ENCODE measurements at regions not wholly inside any gene's neighbourhood (a gene's known extent, or its start where the extent isn't known, plus 50 kb on each side); places are given as distances from the start of the nearest gene placed in this dataset.

DNA sequence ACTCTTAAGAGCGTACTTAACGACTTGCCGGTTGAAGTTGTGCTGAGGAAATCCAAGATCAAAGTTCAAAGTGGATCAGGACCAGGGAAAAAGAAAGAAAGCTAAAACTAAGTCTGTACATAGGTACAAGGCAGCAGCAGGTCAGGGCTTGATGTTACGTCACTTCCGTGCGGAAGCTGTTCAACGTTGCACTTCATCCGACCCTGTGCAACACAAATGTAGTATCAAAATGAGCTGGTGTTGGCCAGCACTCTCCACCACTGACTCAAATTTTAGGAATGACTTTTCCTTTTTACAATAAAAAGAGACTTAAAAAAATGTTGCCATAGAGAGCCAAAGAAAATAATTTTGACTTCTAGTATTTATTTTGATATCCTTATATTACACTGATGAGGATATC, 1315.4 kb downstream of the EFNB2 start:
- peaks cover 5% of the 10 kb centered on the region for H3K4me1 ChIP-seq (ENCODE audit: control insufficient read depth, insufficient read depth, low read length)
- POLR2A ChIA-PET (ENCODE audit: unreplicated experiment) = interaction anchor here (0.5 kb wide), 1 partner anchor 1322 kb away, joined by 4 read pairs; no protein-coding TSS in a partner anchor
- H3K79me1 ChIP-seq (ENCODE audit: low read depth in 1 of 2, low read length in 2 of 2) = no peaks in the 10 kb centered on the region
- TF ChIP-seq RCOR1 (IDR thresholded peaks at IDR 0.05; ENCODE audit: insufficient replicate concordance, low read length) = no peak
- no peak for TF ChIP-seq MXI1 (IDR thresholded peaks at IDR 0.05; ENCODE audit: borderline replicate concordance, low read depth, low read length)
- TF ChIP-seq CEBPB (IDR thresholded peaks at IDR 0.05; ENCODE audit: low read depth, low read length) = peak; percentile 40; the same call in 1 of the 2 replicates
- TF ChIP-seq, protein P1, sequence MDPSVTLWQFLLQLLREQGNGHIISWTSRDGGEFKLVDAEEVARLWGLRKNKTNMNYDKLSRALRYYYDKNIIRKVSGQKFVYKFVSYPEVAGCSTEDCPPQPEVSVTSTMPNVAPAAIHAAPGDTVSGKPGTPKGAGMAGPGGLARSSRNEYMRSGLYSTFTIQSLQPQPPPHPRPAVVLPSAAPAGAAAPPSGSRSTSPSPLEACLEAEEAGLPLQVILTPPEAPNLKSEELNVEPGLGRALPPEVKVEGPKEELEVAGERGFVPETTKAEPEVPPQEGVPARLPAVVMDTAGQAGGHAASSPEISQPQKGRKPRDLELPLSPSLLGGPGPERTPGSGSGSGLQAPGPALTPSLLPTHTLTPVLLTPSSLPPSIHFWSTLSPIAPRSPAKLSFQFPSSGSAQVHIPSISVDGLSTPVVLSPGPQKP (IDR thresholded peaks at IDR 0.05; ENCODE audit: borderline replicate concordance, low read depth, low read length) = no peak
- peak overlapping the region; percentile 95 for H3K18ac ChIP-seq (ENCODE audit: low read depth, low read length)
- H2BK5ac ChIP-seq (ENCODE audit: low read depth, low read length, poor library complexity, severe bottlenecking) = peak overlapping the region; percentile 72
- peak overlapping the region; percentile 32 to 70; a peak in 3 of 4 replicates for H4K8ac ChIP-seq (ENCODE audit: low read depth in 2 of 2, low read length in 2 of 2)
- H4K20me1 ChIP-seq (ENCODE audit: insufficient read depth, low read length) = no peaks in the 10 kb centered on the region
- peak overlapping the region; percentile 14; the same call in 1 of the 2 replicates for H3K4me2 ChIP-seq (ENCODE audit: low read depth, low read length)
- H2AK9ac ChIP-seq (replicated peaks; ENCODE audit: low read depth, low read length, poor library complexity) = no peak overlapping the region
- peak overlapping the region; percentile 8 for H3K27ac ChIP-seq (ENCODE audit: insufficient read depth, low read length)
- H3K56ac ChIP-seq (ENCODE audit: extremely low read depth, insufficient read depth, low read length) = 0 out of 2 replicates have a peak overlapping the region, but pooled peaks have one; percentile 20
- peak overlapping the region; percentile 75 for H3K4ac ChIP-seq (ENCODE audit: low read depth, low read length)
- no CpG with 5 or more reads among the region's 8 CpGs for WGBS, 2 experiments (ENCODE audit: extremely low coverage in 2 of 2, insufficient read length in 1 of 2)
- no peaks in the 10 kb centered on the region for H3K36me3 ChIP-seq (ENCODE audit: control insufficient read depth, insufficient read depth, low read length)
- in situ Hi-C loops (cut with MboI; ENCODE audit: low sequenced_read_pairs) (no loop called here), intact Hi-C loops (cut with micrococcal nuclease) (no loop called here), dilution Hi-C loops (cut with HindIII; ENCODE audit: low sequenced_read_pairs, unreplicated experiment) (no loop called here)
- no TSS peak for BruUV-seq (replicated peaks)
- no peak overlapping the region for H3K4me3 ChIP-seq (ENCODE audit: insufficient read depth, low read depth, low read length)
- peak overlapping the region; percentile 84 for H2BK120ac ChIP-seq (ENCODE audit: low read depth, low read length)
- H2AK5ac ChIP-seq (ENCODE audit: low read depth, low read length) = peak overlapping the region; percentile 46
- H3K23ac ChIP-seq (ENCODE audit: low read depth, low read length) = no peak overlapping the region; the same call in 1 of the 2 replicates
- H2BK15ac ChIP-seq (ENCODE audit: low read depth, low read length) = peak overlapping the region; percentile 69; the same call in 1 of the 3 replicates
- no peak overlapping the region; the same call in 1 of the 2 replicates for H3K14ac ChIP-seq (replicated peaks; ENCODE audit: low read depth, low read length)
- CTCF ChIA-PET = no interaction called here
- H3K9me1 ChIP-seq (ENCODE audit: insufficient read depth, low read length) = peaks cover 5% of the 10 kb centered on the region
- no peak overlapping the region for H3K9ac ChIP-seq (ENCODE audit: low read depth, low read length)
- H3K27me3 ChIP-seq (ENCODE audit: control insufficient read depth, insufficient read depth, low read length) = no peaks in the 10 kb centered on the region
- peak overlapping the region; percentile 35; the same call in 1 of the 2 replicates for H4K91ac ChIP-seq (ENCODE audit: insufficient read depth, low read depth, low read length)
- H2BK20ac ChIP-seq (ENCODE audit: low read depth, low read length) = peak overlapping the region; percentile 81
- no peaks in the 10 kb centered on the region for H3K9me3 ChIP-seq (ENCODE audit: control insufficient read depth, insufficient read depth, low read length)
- DNase-seq = peak; percentile 53
- ATAC-seq (ENCODE audit: low read depth) = peak; percentile 49
- peak overlapping the region; percentile 78; the same call in 1 of the 2 replicates for H4K5ac ChIP-seq (ENCODE audit: low read depth, low read length)
- H2AFZ ChIP-seq (replicated peaks; ENCODE audit: low read length, poor library complexity) = peak overlapping the region; percentile 5

All from IMR-90 (cell line).